B cell (primary cell): ENCODE measurements at regions not wholly inside any gene's neighbourhood (a gene's known extent, or its start where the extent isn't known, plus 50 kb on each side); places are given as distances from the start of the nearest gene placed in this dataset.

ENCODE experiments used
- EZH2 ChIP-seq: IDR thresholded peaks from 2 replicates; pipeline ENCODE4 v1.6.1; 2012; ENCODE audit warnings: borderline replicate concordance, low read depth, mild to moderate bottlenecking, moderate library complexity, low read length; ENCODE audit not compliant: insufficient read depth, poor library complexity, severe bottlenecking
- TF ChIP-seq, protein P1 (sequence below): fragments of 200-600 bp; IDR thresholded peaks from one replicate; pipeline ENCODE4 v1.8.0; 2022; ENCODE audit warnings: antibody characterized with exemption, mild to moderate bottlenecking

DNA sequence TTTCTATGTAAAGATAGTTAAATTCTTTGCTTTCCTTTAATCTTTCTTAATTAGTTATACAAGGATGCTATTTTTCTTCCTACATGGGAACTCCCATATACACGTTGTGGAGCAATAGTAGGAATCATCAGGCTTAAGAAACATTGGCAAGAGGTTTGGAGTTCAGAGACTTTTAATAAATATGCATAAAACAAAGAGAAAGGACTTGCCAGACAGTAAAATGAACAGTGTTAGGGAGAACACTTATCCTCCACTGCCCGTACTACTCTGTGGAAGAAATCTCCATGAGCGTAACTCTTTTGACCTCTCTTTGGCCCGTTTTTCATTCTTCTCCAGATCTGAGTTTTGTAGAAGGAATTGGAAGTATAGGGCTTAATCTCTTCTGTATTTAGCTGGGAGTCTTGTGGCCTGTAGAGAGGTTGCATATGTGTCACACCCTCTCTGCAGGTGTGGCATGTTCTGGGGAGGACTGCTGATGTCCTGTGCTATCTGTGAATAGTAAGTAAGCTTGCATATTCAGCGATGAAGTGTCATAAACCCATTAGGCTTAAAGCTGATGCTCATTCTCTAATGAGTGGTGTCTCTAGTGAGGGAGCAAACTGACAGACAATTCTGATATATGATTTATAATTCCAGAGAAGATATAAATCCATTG, 455.4 kb upstream of the FAR2 start:
- TF ChIP-seq, protein P1, sequence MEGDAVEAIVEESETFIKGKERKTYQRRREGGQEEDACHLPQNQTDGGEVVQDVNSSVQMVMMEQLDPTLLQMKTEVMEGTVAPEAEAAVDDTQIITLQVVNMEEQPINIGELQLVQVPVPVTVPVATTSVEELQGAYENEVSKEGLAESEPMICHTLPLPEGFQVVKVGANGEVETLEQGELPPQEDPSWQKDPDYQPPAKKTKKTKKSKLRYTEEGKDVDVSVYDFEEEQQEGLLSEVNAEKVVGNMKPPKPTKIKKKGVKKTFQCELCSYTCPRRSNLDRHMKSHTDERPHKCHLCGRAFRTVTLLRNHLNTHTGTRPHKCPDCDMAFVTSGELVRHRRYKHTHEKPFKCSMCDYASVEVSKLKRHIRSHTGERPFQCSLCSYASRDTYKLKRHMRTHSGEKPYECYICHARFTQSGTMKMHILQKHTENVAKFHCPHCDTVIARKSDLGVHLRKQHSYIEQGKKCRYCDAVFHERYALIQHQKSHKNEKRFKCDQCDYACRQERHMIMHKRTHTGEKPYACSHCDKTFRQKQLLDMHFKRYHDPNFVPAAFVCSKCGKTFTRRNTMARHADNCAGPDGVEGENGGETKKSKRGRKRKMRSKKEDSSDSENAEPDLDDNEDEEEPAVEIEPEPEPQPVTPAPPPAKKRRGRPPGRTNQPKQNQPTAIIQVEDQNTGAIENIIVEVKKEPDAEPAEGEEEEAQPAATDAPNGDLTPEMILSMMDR, result no peak
- no peak for TF ChIP-seq EZH2
